BE2C (cell line): ENCODE measurements at regions not wholly inside any gene's neighbourhood (a gene's known extent, or its start where the extent isn't known, plus 50 kb on each side); places are given as distances from the start of the nearest gene placed in this dataset.
"Not testable (repeated sequence)": the region's sequence is repeated elsewhere in the genome, so short reads cannot be mapped to it uniquely, and the experiment has no call there.

Experiments
- DNase-seq: peaks from one replicate; pipeline ENCODE4 v3.0.0-alpha.2; 2020
- H3K27me3 ChIP-seq: fragments of 250-450 bp; sonication (Bioruptor Pico); 2 replicates; pipeline ENCODE4 v1.5.1; 2020; ENCODE audit warnings: mild to moderate bottlenecking
- H3K36me3 ChIP-seq: fragments of 250-450 bp; sonication (Bioruptor Pico); 2 replicates; pipeline ENCODE4 v1.5.1; 2020; ENCODE audit warnings: mild to moderate bottlenecking
- H3K4me1 ChIP-seq: fragments of 250-450 bp; sonication (Bioruptor Pico); 2 replicates; pipeline ENCODE4 v1.5.1; 2020
- H3K4me3 ChIP-seq: 2 replicates; pipeline ENCODE4 v1.5.1; 2011; ENCODE audit warnings: low read depth, low read length
- H3K9me3 ChIP-seq: fragments of 250-450 bp; sonication (Bioruptor Pico); 2 replicates; pipeline ENCODE4 v1.5.1; 2020
- CTCF ChIP-seq: IDR thresholded peaks from 2 replicates; pipeline ENCODE4 v1.5.1; 2012; ENCODE audit warnings: mild to moderate bottlenecking, low read depth, low read length

GRCh38 chr1:80565406-80565805, 1235.3 kb upstream of the ADGRL2 start:
- Histone ChIP-seq H3K36me3 (no peaks in the 10 kb centered on the region), H3K4me1 (no peaks in the 10 kb centered on the region), H3K27me3 (no peaks in the 10 kb centered on the region), H3K9me3 (no peaks in the 10 kb centered on the region), H3K4me3 (no peak overlapping the region)
- no peak for DNase-seq
- no peak for TF ChIP-seq CTCF

DNA sequence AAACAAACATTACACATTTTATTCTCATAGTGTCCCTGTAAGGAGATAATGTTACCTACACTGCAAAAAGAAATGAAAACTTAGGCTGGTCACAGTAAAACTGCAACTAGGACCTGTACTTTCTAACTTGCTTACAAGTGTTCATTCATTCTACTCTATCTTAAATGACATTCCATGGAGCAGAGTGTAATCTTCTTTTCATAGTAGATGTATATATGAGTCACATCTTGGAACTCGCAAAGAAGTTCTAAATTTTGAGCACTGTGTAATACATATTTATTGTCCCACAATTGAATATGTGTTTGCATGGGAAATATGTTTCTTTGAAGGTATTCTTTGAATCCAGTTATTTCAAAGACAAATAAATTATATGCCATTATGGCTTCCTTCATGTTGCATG, 1258.5 kb upstream of the ADGRL2 start:
- H3K36me3 ChIP-seq, result no peaks in the 10 kb centered on the region
- H3K27me3 ChIP-seq, result no peaks in the 10 kb centered on the region
- no peak overlapping the region for H3K4me3 ChIP-seq
- no peaks in the 10 kb centered on the region for H3K4me1 ChIP-seq
- no peaks in the 10 kb centered on the region for H3K9me3 ChIP-seq
- no peak for TF ChIP-seq CTCF
- no peak for DNase-seq

- H3K4me3 ChIP-seq, result no peak overlapping the region
- no peaks in the 10 kb centered on the region for H3K27me3 ChIP-seq
- H3K4me1 ChIP-seq, result no peaks in the 10 kb centered on the region
- H3K9me3 ChIP-seq, result no peaks in the 10 kb centered on the region
- DNase-seq, result no peak
- no peaks in the 10 kb centered on the region for H3K36me3 ChIP-seq
- no peak for TF ChIP-seq CTCF
Measured at GRCh38 chr1:80540596-80540995, 1260.1 kb upstream of the ADGRL2 start.

DNA sequence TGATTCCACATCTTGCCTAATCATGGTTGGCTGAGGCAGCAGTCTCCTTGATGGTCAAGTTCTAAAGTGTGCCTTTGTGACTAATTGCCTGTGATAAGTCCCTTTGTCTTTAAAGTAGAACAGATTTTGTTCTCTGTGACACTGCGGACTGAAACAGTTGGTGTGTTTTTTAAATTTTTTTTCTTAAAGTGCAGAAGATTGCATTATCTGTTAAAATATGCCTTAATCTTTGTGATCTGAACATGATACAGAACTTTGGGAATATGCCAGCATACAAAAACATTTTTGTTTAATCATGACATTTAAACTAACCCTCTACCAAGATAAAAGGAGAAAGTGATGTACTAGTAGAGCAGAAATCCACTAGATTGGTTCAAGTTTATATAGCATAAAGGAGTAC, 1260.6 kb upstream of the ADGRL2 start:
- Histone ChIP-seq H3K36me3 (no peaks in the 10 kb centered on the region), H3K9me3 (no peaks in the 10 kb centered on the region), H3K27me3 (no peaks in the 10 kb centered on the region), H3K4me1 (no peaks in the 10 kb centered on the region), H3K4me3 (no peak overlapping the region)
- TF ChIP-seq CTCF, result no peak
- DNase-seq, result no peak

DNA sequence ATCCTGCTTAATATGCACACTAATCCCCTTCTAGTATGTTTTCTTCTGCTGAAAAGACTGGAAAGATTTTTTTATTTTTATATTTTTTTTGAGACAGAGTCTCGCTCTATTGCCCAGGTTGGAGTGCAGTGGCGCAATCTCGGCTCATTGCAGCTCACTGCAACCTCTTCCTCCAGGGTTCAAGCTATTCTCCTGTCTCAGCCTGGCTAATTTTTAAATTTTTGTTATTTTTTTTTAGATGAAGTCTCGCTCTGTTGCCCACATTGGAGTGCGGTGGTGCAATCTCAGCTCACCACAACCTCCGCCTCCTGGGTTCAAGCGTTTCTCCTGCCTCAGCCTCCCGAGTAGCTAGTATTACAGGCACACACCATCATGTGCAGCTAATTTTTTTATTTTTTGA, 1261.4 kb upstream of the ADGRL2 start:
- not testable (repeated sequence) for H3K9me3 ChIP-seq, H3K36me3 ChIP-seq, H3K27me3 ChIP-seq, DNase-seq, H3K4me3 ChIP-seq, H3K4me1 ChIP-seq

- no peak for TF ChIP-seq CTCF
- no peaks in the 10 kb centered on the region for H3K36me3 ChIP-seq
- no peaks in the 10 kb centered on the region for H3K9me3 ChIP-seq
- H3K4me3 ChIP-seq, result no peak overlapping the region
- no peaks in the 10 kb centered on the region for H3K27me3 ChIP-seq
- DNase-seq, result no peak
- H3K4me1 ChIP-seq, result no peaks in the 10 kb centered on the region
Measured at GRCh38 chr1:80536461-80536860, 1264.3 kb upstream of the ADGRL2 start.

DNA sequence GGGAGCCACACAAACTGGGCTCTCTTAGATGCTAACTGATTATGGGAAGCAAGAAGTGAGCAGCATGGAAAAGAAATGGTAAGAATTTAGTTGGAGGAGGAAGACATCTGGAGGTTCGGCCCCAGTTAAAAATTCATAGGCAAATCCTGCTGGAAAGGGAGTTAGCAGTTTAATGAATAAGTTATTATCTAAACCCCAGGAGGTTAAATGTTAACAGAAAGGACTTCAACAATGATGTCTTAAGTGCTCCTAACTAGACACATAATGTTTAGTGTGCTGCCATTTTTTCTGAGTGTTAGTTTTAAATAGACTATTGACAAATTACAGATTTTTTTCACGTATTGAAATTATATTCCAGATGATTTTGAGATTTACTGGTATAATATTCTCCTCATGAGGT, 1265.3 kb upstream of the ADGRL2 start:
- Histone ChIP-seq H3K4me1 (no peaks in the 10 kb centered on the region), H3K4me3 (no peak overlapping the region), H3K9me3 (no peaks in the 10 kb centered on the region), H3K27me3 (no peaks in the 10 kb centered on the region), H3K36me3 (no peaks in the 10 kb centered on the region)
- DNase-seq, result no peak
- no peak for TF ChIP-seq CTCF
